SJCRH30 (cell line): ENCODE measurements at regions not wholly inside any gene's neighbourhood (a gene's known extent, or its start where the extent isn't known, plus 50 kb on each side); places are given as distances from the start of the nearest gene placed in this dataset.
"Not testable (repeated sequence)": the region's sequence is repeated elsewhere in the genome, so short reads cannot be mapped to it uniquely, and the experiment has no call there.

ENCODE experiments used
- DNase-seq, 2 experiments: peaks; one replicate each; pipeline ENCODE4 v3.0.0-alpha.2; 2015 to 2020
- H3K27ac ChIP-seq: fragments of 250-450 bp; sonication (Bioruptor Pico); 2 replicates; pipeline ENCODE4 v1.5.1; 2020; ENCODE audit warnings: mild to moderate bottlenecking, moderate library complexity
- H3K27me3 ChIP-seq: fragments of 250-450 bp; sonication (Bioruptor Pico); 2 replicates; pipeline ENCODE4 v1.5.1; 2020; ENCODE audit warnings: mild to moderate bottlenecking, moderate library complexity
- H3K36me3 ChIP-seq: fragments of 250-450 bp; sonication (Bioruptor Pico); 2 replicates; pipeline ENCODE4 v1.5.1; 2020; ENCODE audit warnings: mild to moderate bottlenecking, moderate library complexity
- H3K4me1 ChIP-seq: fragments of 250-450 bp; sonication (Bioruptor Pico); 2 replicates; pipeline ENCODE4 v1.5.1; 2020; ENCODE audit warnings: mild to moderate bottlenecking, moderate library complexity
- H3K4me3 ChIP-seq: fragments of 250-450 bp; sonication (Bioruptor Pico); 2 replicates; pipeline ENCODE4 v1.5.1; 2020; ENCODE audit warnings: mild to moderate bottlenecking, moderate library complexity
- H3K9me3 ChIP-seq: fragments of 250-450 bp; sonication (Bioruptor Pico); replicated peaks from 2 replicates; pipeline ENCODE4 v1.5.1; 2020; ENCODE audit warnings: mild to moderate bottlenecking, moderate library complexity

DNA sequence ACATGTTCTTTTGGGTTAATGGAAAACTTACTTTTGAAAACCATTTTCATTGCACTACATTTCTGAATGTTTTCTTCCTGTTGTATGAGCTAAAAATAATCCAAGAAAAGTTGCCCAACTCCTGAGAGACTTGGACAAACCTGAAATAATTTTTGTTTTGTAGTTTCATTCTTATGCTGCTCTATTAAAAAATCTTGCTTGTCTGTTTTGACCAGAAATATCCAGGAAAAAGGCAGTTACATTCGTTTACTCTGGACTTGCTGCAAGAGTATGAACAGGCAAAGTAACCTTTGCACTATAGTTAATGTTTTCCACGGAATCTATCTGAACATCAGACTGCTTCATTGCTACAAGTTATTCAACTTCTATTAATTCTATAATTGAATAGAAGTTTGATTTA is 200.1 kb upstream of the DAB2 start:
- no peak for DNase-seq
- Histone ChIP-seq H3K27me3 (no peaks in the 10 kb centered on the region), H3K27ac (no peak overlapping the region), H3K4me3 (no peak overlapping the region), H3K9me3 (no peaks in the 10 kb centered on the region), H3K36me3 (no peaks in the 10 kb centered on the region), H3K4me1 (no peaks in the 10 kb centered on the region)

DNA sequence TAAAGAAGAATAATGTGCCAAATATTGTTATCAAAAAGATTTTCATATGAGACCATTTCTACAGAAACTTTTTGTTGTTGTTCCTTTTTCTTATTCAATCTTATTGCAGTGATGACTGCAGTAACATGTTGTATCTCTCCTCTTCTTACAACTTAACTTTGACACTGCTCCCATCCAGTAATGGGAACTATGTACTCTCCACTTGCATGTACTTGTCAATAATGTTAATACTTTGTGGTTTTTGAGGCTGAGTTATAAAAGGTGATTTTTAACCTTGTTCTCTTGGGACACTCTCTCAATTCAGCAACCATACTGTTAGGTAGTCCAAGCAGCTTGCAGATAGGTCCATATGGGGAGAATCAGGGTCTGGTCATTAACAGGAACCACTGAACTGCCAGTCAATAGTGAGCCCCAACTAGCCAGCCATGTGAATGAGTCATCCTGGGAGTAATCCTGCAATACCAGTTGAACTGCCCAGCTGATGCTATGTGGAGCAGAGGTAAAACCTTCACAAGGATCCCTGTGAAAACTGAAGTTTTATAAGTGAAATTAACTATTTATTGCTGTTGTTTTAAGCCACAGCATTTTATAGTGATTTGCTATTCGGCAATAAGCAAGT is 199.6 kb upstream of the DAB2 start:
- DNase-seq: peak in 1 of 2 experiments; percentile 7
- no peak overlapping the region for H3K27ac ChIP-seq
- H3K36me3 ChIP-seq: no peaks in the 10 kb centered on the region
- H3K9me3 ChIP-seq: no peaks in the 10 kb centered on the region
- no peaks in the 10 kb centered on the region for H3K27me3 ChIP-seq
- no peak overlapping the region for H3K4me3 ChIP-seq
- no peaks in the 10 kb centered on the region for H3K4me1 ChIP-seq

DNA sequence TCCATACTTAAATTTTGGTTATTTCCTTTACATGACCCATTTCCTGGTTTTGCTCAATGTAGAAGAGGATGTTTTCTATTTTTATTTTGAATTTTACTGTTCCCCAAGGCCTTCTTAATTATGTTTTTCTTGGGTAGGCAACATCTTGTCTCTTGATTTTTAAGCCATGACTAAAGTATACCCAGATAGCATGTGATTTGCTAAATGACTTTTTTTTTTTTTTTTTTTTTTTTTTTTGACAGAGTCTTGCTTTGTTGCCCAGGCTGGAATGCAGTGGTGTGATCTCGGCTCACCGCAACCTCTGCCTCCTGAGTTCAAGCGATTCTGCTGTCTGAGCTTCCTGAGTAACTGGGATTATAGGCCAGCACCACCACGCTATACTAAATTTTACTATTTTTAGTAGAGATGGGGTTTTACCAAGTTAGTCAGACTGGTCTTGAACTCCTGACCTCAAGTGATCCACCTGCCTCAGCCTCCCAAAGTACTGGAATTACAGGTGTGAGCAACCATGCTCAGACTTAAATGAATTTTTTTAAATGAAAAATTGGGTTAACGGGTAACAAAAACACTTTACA is 198.6 kb upstream of the DAB2 start:
- H3K27ac ChIP-seq: no peak overlapping the region
- DNase-seq: no peak
- no peaks in the 10 kb centered on the region for H3K36me3 ChIP-seq
- no peaks in the 10 kb centered on the region for H3K9me3 ChIP-seq
- no peak overlapping the region for H3K4me3 ChIP-seq
- no peaks in the 10 kb centered on the region for H3K27me3 ChIP-seq
- H3K4me1 ChIP-seq: no peaks in the 10 kb centered on the region

DNA sequence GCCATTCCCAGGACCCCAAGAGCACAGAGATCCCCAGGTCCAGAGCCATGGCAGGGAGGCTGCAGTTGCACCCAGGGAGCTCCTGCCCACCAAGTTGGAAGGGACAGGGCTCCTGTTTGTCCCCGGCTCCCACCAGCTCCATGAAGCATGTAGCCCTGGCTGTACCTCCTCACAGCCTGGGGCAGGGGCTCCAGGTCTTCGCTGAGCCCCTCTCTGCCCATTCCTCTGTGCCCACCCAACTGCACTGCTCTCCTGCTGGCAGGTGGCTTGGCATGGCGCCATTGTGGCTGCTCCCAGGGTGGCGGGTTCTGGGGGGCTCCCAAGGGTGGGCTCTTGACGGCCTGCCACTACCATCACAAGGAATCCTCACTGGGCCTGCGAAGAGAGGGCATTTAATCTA is 197.5 kb upstream of the DAB2 start:
- no peaks in the 10 kb centered on the region for H3K27me3 ChIP-seq
- no peaks in the 10 kb centered on the region for H3K36me3 ChIP-seq
- H3K9me3 ChIP-seq: no peaks in the 10 kb centered on the region
- no peak for DNase-seq
- H3K4me1 ChIP-seq: no peaks in the 10 kb centered on the region
- no peak overlapping the region for H3K4me3 ChIP-seq
- no peak overlapping the region for H3K27ac ChIP-seq

DNA sequence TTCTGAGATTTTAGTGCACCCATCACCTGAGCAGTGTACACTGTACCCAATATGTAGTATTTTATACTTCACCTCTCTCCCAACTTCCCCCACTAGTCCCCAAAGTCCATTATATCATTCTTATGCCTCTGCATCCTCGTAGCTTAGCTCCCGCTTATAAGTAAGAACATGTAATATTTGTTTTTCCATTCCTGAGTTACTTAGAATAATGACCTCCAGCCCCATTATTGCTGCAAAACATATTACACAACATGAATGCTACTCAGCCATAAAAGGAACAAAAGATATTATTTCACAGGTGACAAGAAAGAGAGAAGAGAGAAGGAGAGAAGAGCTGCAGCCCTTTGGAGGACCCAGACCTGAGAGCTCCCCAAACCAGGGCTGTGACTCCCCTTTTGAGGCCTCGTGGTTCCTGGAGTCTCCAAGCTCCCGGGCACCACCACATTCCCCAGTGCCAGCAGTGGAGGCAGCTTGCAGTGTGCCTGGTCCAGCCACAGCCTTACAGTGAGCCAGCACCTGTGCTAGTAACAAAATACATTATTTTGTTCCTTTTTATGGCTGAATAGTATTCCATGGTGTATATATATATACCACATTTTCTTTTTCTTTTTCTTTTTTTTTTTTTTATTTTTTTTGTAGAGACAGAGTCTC is 194.5 kb upstream of the DAB2 start:
- Histone ChIP-seq H3K9me3 (no peaks in the 10 kb centered on the region), H3K4me3 (no peak overlapping the region), H3K4me1 (no peaks in the 10 kb centered on the region), H3K36me3 (no peaks in the 10 kb centered on the region), H3K27me3 (no peaks in the 10 kb centered on the region), H3K27ac (no peak overlapping the region)
- no peak for DNase-seq

DNA sequence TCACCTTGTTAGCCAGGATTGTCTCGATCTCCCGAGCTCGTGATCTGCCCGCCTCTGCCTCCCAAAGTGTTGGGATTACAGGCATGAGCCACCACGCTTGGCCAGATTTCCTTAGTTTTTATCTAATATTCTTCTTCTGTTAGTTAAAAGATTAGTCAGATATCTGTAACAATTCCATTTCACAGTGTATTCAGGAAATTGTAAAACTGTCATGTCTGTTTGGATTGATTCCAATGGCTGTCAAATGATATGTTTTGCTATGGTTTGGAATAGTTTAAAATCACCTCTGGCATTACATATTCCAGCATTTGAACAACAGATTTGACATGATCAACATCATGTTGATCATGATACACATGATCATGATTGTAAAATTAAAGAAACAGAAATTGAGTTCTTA is 193.6 kb upstream of the DAB2 start:
- Histone ChIP-seq H3K27ac (no peak overlapping the region), H3K36me3 (no peaks in the 10 kb centered on the region), H3K9me3 (no peaks in the 10 kb centered on the region), H3K27me3 (no peaks in the 10 kb centered on the region), H3K4me1 (no peaks in the 10 kb centered on the region), H3K4me3 (no peak overlapping the region)
- DNase-seq: no peak

DNA sequence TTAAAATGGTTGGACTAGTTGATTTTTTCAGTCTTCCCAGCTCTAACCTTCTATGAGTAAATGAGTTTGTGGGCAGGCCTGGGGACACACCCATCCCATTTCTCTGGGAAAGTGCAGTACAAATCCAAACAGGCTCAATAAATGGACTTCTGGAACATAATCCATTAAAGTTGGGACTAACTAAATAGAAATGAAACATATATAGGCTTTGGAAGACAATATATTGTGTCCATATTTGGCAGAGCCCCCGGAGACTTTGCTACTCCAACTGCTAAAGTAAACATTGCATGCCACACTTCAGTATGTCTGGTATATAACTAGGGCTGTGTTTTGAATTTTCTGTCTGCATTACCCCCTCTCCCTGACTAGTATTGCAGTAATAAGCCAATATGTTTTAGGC is 191.4 kb upstream of the DAB2 start:
- Histone ChIP-seq H3K27ac (no peak overlapping the region), H3K4me1 (no peaks in the 10 kb centered on the region), H3K36me3 (no peaks in the 10 kb centered on the region), H3K9me3 (no peaks in the 10 kb centered on the region), H3K27me3 (0 out of 2 replicates have a peak, but pooled peaks cover 8% of the 10 kb centered on the region), H3K4me3 (no peak overlapping the region)
- no peak for DNase-seq

DNA sequence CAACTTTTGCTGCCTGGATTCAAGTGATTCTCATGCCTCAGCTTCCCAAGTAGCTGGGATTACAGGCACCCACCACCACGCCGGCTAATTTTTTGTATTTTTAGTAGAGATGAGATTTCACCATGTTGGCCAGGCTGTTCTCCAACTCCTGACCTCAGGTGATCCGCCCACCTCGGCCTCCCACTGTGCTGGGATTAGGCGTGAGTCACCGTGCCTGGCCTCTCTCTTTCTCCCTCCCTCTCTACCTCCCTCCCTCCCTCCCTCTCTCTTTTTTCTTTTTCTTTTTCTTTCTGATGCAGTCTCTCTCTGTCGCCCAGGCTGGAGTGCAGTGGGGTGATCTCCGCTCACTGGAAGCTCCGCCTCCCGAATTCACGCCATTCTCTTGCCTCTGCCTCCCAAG is 186.3 kb upstream of the DAB2 start:
- not testable (repeated sequence) for H3K36me3 ChIP-seq, DNase-seq, H3K4me3 ChIP-seq, H3K9me3 ChIP-seq, H3K27ac ChIP-seq, H3K4me1 ChIP-seq, H3K27me3 ChIP-seq

DNA sequence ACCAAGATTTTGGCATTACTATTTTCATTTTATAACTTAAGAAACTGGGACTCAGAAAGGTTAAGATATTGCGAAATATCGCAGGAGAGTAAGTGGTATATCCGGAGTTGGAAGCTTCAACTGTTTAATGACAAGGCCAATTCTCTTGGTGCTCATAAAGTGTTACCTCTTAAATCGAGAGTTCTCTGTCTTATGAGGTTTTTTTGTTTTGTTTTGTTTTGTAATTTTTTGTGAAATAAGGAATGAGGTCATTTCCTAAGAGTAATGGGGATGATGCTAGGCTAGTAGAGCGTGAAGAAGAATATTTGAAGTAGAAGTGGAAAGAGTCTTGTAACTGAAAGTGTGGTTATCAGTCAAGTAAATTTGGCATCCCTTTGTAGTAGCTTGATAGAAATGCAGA is 183.2 kb upstream of the DAB2 start:
- Histone ChIP-seq H3K27ac (no peak overlapping the region), H3K36me3 (no peaks in the 10 kb centered on the region), H3K27me3 (0 out of 2 replicates have a peak, but pooled peaks cover 8% of the 10 kb centered on the region), H3K4me1 (no peaks in the 10 kb centered on the region), H3K4me3 (no peak overlapping the region), H3K9me3 (0 out of 2 replicates have a peak, but pooled peaks cover 3% of the 10 kb centered on the region)
- no peak for DNase-seq

DNA sequence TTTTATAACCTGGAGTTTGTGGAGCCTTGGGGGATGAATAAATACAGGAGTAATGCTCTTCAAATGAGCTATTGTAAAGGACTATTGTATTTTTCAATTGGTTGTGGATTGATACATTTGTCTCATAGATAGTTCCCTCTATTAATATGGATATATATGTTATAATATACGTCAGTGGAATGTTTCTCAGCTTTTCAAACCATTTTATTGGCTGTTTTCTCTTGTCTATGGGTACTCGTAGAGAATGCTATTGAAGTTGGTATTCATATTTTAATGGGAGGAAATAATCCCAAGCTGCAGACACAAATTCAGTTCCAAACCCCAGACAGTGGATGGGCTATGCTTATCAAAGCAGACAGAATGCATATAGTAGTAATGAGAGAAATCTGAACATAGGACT is 181.8 kb upstream of the DAB2 start:
- no peaks in the 10 kb centered on the region for H3K27me3 ChIP-seq
- no peak overlapping the region for H3K27ac ChIP-seq
- no peak for DNase-seq
- no peaks in the 10 kb centered on the region for H3K4me1 ChIP-seq
- H3K36me3 ChIP-seq: no peaks in the 10 kb centered on the region
- H3K9me3 ChIP-seq: 0 out of 2 replicates have a peak, but pooled peaks cover 3% of the 10 kb centered on the region
- H3K4me3 ChIP-seq: no peak overlapping the region

DNA sequence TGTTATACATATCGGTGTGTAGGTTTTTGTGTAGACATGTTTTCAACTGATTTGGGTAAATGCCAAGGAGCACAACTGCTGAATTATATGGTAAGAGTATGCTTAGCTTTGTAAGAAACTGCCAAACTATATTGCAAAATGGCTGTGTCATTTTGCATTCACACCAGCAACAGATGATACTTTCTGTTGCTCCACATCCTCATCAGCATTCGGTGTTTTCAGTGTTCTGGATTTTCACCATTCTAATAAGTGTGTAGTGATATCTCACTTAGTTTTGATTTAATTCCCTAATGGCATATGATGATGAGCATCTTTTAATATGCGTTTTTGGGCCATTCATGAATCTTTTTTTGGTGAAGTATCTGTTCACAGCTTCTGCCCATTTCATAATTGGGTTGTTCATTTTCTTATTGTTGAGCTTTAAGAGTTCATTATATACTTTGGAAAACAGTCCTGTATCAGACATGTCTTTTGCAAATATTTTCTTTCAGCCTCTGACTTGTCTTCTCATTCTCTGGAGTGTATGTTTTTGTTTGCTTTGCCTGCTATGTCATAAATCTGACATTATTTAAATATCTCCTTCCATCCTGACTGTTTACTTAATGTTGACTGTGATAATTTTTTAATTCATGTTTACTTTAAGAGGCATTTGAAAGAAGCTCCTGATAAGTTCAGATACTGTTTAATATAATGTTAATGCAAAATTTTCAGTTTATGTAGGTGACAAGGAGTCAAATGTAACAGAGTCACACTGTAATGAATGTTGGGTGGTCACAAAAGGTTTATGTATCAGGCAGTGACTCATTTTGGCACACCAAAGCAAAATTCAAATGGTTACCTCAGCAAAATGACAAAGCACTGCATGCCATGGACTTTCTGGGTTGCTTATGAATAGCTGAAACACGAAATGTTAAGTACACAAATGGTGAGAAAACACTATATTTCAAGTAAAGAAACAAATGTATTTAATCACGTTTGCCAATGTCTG is 181.1 kb upstream of the DAB2 start:
- H3K4me1 ChIP-seq: no peaks in the 10 kb centered on the region
- 0 out of 2 replicates have a peak, but pooled peaks cover 3% of the 10 kb centered on the region for H3K9me3 ChIP-seq
- no peaks in the 10 kb centered on the region for H3K36me3 ChIP-seq
- no peak overlapping the region for H3K27ac ChIP-seq
- no peaks in the 10 kb centered on the region for H3K27me3 ChIP-seq
- no peak for DNase-seq
- no peak overlapping the region for H3K4me3 ChIP-seq

DNA sequence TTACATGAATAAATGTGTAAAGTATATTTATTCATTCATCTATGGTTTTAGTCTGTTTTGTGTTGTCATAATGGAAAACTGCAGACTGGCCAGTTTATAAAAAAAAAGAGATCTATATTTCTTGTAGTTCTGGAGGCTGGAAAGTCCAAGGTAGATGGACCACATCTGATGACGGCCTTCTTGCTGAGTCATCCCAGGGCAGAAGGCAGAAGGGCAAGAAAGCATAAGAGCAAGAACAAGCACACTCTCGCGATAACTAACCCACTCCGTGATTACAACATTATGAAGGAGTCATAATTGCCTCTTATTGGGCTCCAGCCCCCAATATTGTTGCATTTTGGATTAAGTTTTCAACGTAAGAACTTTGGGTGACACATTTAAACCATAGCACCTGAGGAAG is 180.4 kb upstream of the DAB2 start:
- Histone ChIP-seq H3K36me3 (no peaks in the 10 kb centered on the region), H3K4me1 (no peaks in the 10 kb centered on the region), H3K9me3 (0 out of 2 replicates have a peak, but pooled peaks cover 3% of the 10 kb centered on the region), H3K27me3 (no peaks in the 10 kb centered on the region), H3K4me3 (no peak overlapping the region), H3K27ac (no peak overlapping the region)
- no peak for DNase-seq

DNA sequence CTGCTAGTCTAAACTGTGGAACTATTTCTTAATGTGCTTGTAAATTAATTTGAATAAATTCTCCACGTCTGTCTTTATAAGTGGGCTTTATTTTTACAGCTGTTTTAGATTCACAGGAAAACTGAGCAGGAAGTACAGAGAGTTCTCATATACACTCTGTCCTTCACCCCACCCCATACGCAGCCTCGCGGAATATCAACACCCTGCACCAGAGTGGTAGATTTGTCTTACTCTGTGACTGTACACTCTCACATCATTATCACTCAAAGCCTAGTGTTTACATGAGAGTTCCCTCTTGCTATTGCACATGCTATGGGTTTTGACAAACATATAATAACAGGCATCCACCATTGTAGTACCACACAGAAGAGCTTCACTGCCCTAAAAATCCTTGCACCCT is 179.7 kb upstream of the DAB2 start:
- Histone ChIP-seq H3K9me3 (0 out of 2 replicates have a peak, but pooled peaks cover 3% of the 10 kb centered on the region), H3K36me3 (no peaks in the 10 kb centered on the region), H3K4me3 (no peak overlapping the region), H3K4me1 (no peaks in the 10 kb centered on the region), H3K27ac (no peak overlapping the region), H3K27me3 (no peaks in the 10 kb centered on the region)
- DNase-seq: peak in 1 of 2 experiments; percentile 28

DNA sequence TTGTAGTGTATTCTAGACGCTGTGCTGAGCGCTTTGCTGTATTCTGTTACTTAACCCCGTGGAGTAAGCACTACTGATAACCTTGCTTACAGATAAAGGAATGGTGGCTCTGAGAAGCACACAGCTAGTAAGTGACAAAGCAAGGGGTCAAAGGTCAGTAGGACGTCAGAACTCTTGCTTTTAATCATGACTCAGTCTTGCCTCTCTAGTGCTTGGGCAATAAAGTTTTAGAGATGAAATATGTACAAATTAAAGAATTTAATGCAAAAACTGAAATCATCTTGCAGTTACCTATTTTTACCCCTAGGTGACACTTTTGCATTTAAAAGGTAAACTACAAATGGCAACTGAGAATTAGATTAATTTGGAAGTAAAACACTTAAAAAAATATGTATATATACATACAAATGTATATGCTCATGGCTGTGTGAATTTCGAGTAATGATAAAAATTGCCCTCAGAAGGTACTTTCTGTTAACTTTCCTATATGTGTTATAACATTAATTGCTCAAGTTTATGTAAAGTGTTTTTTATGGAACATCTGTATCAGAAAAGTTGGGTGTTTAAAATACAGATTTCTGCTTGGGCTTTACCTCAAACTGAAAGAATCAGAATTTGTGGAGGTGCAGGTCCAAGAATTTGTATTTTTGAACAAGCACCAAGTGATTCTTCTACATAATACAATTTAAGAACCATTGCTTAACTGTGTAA is 175.1 kb upstream of the DAB2 start:
- peak in 1 of 2 experiments; percentile 20 for DNase-seq

More for the DNA sequence above, 175.1 kb upstream of the DAB2 start:
- Histone ChIP-seq H3K4me3 (no peak overlapping the region), H3K36me3 (no peaks in the 10 kb centered on the region), H3K27ac (no peak overlapping the region), H3K27me3 (no peaks in the 10 kb centered on the region), H3K4me1 (no peaks in the 10 kb centered on the region), H3K9me3 (no peaks in the 10 kb centered on the region)
